Skeletal muscle tissue (tissue), 3 donors: ENCODE measurements at regions not wholly inside any gene's neighbourhood (a gene's known extent, or its start where the extent isn't known, plus 50 kb on each side); places are given as distances from the start of the nearest gene placed in this dataset.

Experiments used
- H3K27ac ChIP-seq: one replicate; pipeline ENCODE4 v1.7.0; 2013; ENCODE audit warnings: mild to moderate bottlenecking, low read depth, low read length, inconsistent platforms
- H3K27me3 ChIP-seq, 3 donors: one replicate each; pipeline ENCODE4 v1.7.0; 2013; ENCODE audit warnings: low read length in 3 of 3; ENCODE audit not compliant: control insufficient read depth in 3 of 3, insufficient read depth in 3 of 3
- H3K36me3 ChIP-seq, 3 donors: one replicate each; pipeline ENCODE4 v1.7.0; 2013; ENCODE audit warnings: low read length in 3 of 3; ENCODE audit not compliant: control insufficient read depth in 3 of 3, insufficient read depth in 3 of 3
- H3K4me1 ChIP-seq, 3 donors: one replicate each; pipeline ENCODE4 v1.7.0; 2013; ENCODE audit warnings: low read length in 3 of 3, mild to moderate bottlenecking in 3 of 3; ENCODE audit not compliant: control insufficient read depth in 3 of 3, insufficient read depth in 3 of 3
- H3K4me3 ChIP-seq, 3 donors: one replicate each; pipeline ENCODE4 v1.7.0; 2013; ENCODE audit warnings: low read length in 3 of 3
- H3K9ac ChIP-seq, 3 donors: one replicate each; pipeline ENCODE4 v1.7.0; 2013; ENCODE audit warnings: low read length in 3 of 3, mild to moderate bottlenecking in 3 of 3, moderate library complexity in 2 of 3, low read depth in 1 of 3
- H3K9me3 ChIP-seq, 3 donors: one replicate each; pipeline ENCODE4 v1.7.0; 2013; ENCODE audit warnings: low read length in 3 of 3; ENCODE audit not compliant: control insufficient read depth in 3 of 3
- donor health status: Osteomylitis.

DNA sequence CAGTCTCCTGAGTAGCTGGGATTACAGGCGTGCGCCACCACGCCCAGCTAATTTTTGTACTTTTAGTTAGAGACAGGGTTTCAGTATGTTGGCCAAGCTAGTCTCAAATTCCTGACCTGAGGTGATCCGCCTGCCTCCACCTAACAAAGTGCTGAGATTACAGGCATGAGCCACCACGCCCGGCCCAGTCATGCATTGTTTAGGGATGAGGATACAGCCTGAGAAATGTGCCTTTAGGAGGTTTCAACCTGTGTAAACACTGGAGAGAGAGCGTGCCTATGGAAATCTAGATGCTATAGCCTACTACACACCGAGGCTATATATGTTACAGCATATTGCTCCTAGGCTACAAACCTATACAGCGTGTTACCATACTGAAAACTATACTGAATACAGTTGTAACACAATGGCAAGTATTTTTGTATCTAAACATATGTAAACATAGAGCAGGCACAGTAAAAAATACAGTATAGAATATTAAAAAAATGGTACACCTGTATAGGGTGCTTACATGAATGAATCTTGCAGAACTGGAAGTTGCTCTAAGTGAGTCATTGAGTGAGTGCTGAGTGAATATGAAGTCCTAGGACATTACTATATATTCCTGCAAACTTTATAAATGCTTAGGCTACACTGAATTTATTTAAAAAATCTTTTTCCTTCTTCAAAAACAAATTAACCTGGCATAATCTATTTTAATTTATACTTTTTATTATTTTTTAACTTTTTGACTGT is 588.2 kb upstream of the ADGRL3 start:
- Histone ChIP-seq H3K9ac (no peak overlapping the region), H3K9me3 (peaks cover 0 to 3% (median 0%) of the 10 kb centered on the region in 3 donors), H3K27me3 (no peaks in the 10 kb centered on the region), H3K4me3 (no peak overlapping the region), H3K36me3 (no peaks in the 10 kb centered on the region), H3K4me1 (no peaks in the 10 kb centered on the region), H3K27ac (no peak overlapping the region)

DNA sequence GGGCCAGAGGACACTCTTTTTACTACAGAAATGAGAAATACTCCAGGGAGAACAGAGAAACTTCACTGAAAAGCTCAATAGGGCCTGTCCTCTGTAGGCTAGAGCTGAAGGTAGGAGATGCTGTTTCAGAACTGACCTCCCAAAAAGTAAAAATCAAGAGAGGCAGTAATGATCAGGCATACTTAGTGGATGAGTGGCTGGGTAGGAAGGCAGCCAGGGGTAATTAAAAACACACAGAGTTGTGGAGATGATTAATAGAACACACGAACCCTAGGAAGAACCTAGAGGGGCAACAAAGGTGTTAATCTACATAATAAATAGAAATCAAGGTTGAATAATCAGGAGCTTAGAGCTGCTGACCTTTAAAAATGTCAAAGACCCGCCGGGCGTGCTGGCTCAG is 582.4 kb upstream of the ADGRL3 start:
- Histone ChIP-seq H3K9me3 (peaks cover 0 to 3% (median 0%) of the 10 kb centered on the region in 3 donors), H3K9ac (no peak overlapping the region), H3K36me3 (no peaks in the 10 kb centered on the region), H3K27ac (no peak overlapping the region), H3K27me3 (no peaks in the 10 kb centered on the region), H3K4me3 (no peak overlapping the region), H3K4me1 (no peaks in the 10 kb centered on the region)

GRCh38 chr4:60619531-60620305 is 580.4 kb upstream of the ADGRL3 start:
- H3K4me3 ChIP-seq = no peak overlapping the region
- H3K4me1 ChIP-seq = no peaks in the 10 kb centered on the region
- H3K9ac ChIP-seq = no peak overlapping the region
- no peak overlapping the region for H3K27ac ChIP-seq
- no peaks in the 10 kb centered on the region for H3K27me3 ChIP-seq
- peaks cover 0 to 2% (median 0%) of the 10 kb centered on the region in 3 donors for H3K9me3 ChIP-seq
- H3K36me3 ChIP-seq = no peaks in the 10 kb centered on the region

GRCh38 chr4:60637976-60638375 is 562.1 kb upstream of the ADGRL3 start:
- H3K36me3 ChIP-seq = no peaks in the 10 kb centered on the region
- peaks cover 0 to 4% (median 0%) of the 10 kb centered on the region in 3 donors for H3K9me3 ChIP-seq
- H3K4me1 ChIP-seq = no peaks in the 10 kb centered on the region
- no peak overlapping the region for H3K9ac ChIP-seq
- H3K27me3 ChIP-seq = no peaks in the 10 kb centered on the region
- H3K27ac ChIP-seq = no peak overlapping the region
- H3K4me3 ChIP-seq = no peak overlapping the region

- H3K9me3 ChIP-seq = peaks cover 0 to 2% (median 0%) of the 10 kb centered on the region in 3 donors
- H3K36me3 ChIP-seq = no peaks in the 10 kb centered on the region
- no peak overlapping the region for H3K9ac ChIP-seq
- no peak overlapping the region for H3K4me3 ChIP-seq
- no peaks in the 10 kb centered on the region for H3K27me3 ChIP-seq
- H3K4me1 ChIP-seq = no peaks in the 10 kb centered on the region
- H3K27ac ChIP-seq = no peak overlapping the region
Observed at GRCh38 chr4:60648774-60649173, 551.4 kb upstream of the ADGRL3 start.

DNA sequence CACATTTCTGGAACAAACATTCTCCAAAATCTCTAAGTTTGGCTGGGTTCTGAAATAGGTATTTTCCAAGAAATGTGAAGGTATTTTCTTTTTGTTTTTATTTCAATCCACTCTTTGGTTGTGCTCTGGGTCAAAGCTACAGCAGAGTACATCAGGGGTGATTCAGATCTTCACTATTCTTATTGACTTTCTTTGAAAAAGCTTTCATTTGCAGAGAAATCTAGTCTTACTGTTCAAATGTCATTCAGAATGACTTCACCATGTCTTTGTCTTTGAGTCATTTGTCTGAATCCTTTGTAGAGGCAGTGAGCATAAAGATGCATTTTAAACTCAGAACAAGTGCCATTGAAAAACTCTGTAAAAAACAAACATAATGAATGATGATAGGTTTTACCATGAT is 547.2 kb upstream of the ADGRL3 start:
- Histone ChIP-seq H3K27ac (no peak overlapping the region), H3K4me3 (no peak overlapping the region), H3K9me3 (no peaks in the 10 kb centered on the region), H3K36me3 (no peaks in the 10 kb centered on the region), H3K27me3 (no peaks in the 10 kb centered on the region), H3K4me1 (no peaks in the 10 kb centered on the region), H3K9ac (no peak overlapping the region)

- peaks cover 0 to 2% (median 0%) of the 10 kb centered on the region in 3 donors for H3K9me3 ChIP-seq
- no peaks in the 10 kb centered on the region for H3K36me3 ChIP-seq
- H3K4me1 ChIP-seq = no peaks in the 10 kb centered on the region
- H3K4me3 ChIP-seq = no peak overlapping the region
- no peak overlapping the region for H3K27ac ChIP-seq
- H3K27me3 ChIP-seq = no peaks in the 10 kb centered on the region
- no peak overlapping the region for H3K9ac ChIP-seq
Observed at GRCh38 chr4:60655356-60655755, 544.8 kb upstream of the ADGRL3 start.

DNA sequence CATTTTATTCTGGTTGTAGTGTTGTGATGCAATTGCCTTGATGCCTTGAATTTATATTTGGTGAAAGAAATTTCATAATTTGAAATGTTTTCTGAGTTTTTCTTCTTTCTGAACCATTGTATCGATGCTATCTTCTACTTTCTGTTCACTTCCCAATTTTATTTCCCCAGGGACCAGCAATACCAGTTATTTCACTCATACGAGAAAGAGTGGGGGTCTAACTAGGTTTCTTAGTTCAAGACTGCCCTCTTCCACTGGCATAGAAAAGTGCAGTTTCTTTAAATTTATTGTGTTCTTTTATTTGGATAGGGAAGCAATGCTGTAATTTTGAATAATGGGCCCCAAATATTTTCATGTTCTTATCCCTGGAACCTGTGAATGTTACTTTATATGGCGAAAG is 544.0 kb upstream of the ADGRL3 start:
- H3K4me1 ChIP-seq = no peaks in the 10 kb centered on the region
- no peaks in the 10 kb centered on the region for H3K36me3 ChIP-seq
- H3K9ac ChIP-seq = no peak overlapping the region
- H3K27me3 ChIP-seq = no peaks in the 10 kb centered on the region
- H3K9me3 ChIP-seq = peaks cover 0 to 2% (median 0%) of the 10 kb centered on the region in 3 donors
- no peak overlapping the region for H3K27ac ChIP-seq
- H3K4me3 ChIP-seq = no peak overlapping the region

DNA sequence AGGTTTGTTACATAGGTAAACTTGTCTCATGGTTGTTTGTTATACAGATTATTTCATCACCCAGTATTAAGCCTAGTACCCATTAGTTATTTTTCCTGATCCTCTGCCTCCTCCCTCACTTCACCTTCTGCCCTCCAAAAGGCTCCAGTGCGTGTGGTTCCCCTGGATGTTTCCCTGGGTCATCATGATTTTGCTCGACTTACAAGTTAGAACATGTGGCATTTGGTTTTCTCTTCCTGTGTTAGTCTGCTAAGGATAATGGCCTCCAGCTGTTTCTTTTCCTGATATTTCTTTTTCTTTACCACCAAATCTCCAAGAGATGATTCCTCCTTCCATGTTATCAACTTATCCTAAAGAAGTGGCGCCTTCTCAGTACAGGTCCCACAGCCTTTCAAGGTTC is 543.1 kb upstream of the ADGRL3 start:
- Histone ChIP-seq H3K4me1 (no peaks in the 10 kb centered on the region), H3K27ac (no peak overlapping the region), H3K27me3 (no peaks in the 10 kb centered on the region), H3K9ac (no peak overlapping the region), H3K4me3 (no peak overlapping the region), H3K9me3 (peaks cover 0 to 2% (median 0%) of the 10 kb centered on the region in 3 donors), H3K36me3 (no peaks in the 10 kb centered on the region)

- no peaks in the 10 kb centered on the region for H3K36me3 ChIP-seq
- H3K9me3 ChIP-seq = peaks cover 0 to 2% (median 0%) of the 10 kb centered on the region in 3 donors
- H3K27ac ChIP-seq = no peak overlapping the region
- no peaks in the 10 kb centered on the region for H3K27me3 ChIP-seq
- H3K4me1 ChIP-seq = no peaks in the 10 kb centered on the region
- H3K4me3 ChIP-seq = no peak overlapping the region
- no peak overlapping the region for H3K9ac ChIP-seq
Observed at GRCh38 chr4:60657807-60658206, 542.3 kb upstream of the ADGRL3 start.
